ENCODE measurements at regions not wholly inside any gene's neighbourhood (a gene's known extent, or its start where the extent isn't known, plus 50 kb on each side); places are given as distances from the start of the nearest gene placed in this dataset.
A peak's percentile ranks its signal among the peaks of the same experiment; 100 is the strongest.

- Mint-ChIP-seq H3K4me3 (no peak overlapping the region), H3K27ac (no peak overlapping the region), H3K4me1 (peaks cover 11% of the 10 kb centered on the region), H3K9me3 (ENCODE audit: insufficient read depth) (peaks cover 4% of the 10 kb centered on the region), H3K27me3 (peaks cover 2% of the 10 kb centered on the region)
- ChIA-PET POLR2A (no interaction called here), CTCF (no interaction called here)
- no peaks in the 10 kb centered on the region for H3K79me2 ChIP-seq (ENCODE audit: control insufficient read depth, insufficient read depth, low read length)
- no peaks in the 10 kb centered on the region for H4K20me1 ChIP-seq (ENCODE audit: control insufficient read depth, insufficient read depth, low read length, poor library complexity, severe bottlenecking)
- no peak overlapping the region for H3K4me3 ChIP-seq (ENCODE audit: control extremely low read depth in 1 of 5, extremely low read depth in 1 of 5, insufficient read depth in 1 of 5, low read depth in 2 of 5, low read length in 4 of 5)
- TF ChIP-seq CTCF (IDR thresholded peaks at IDR 0.05), result no peak
- TF ChIP-seq EZH2 (IDR thresholded peaks at IDR 0.05; ENCODE audit: borderline replicate concordance, insufficient read depth, low read depth, low read length, poor library complexity, severe bottlenecking), result no peak
- WGBS (ENCODE audit: insufficient coverage), result no CpG with 5 or more reads among the region's 1 CpG
- DNase-seq (no peak), ATAC-seq (ENCODE audit: low read depth) (no peak)
- intact Hi-C loops (cut with micrococcal nuclease), result no loop called here
- H3K36me3 ChIP-seq (replicated peaks in 1 of 2; ENCODE audit: control extremely low read depth in 1 of 2, control insufficient read depth in 1 of 2, extremely low read depth in 1 of 2, insufficient read depth in 2 of 2, low read length in 1 of 2), result no peaks in the 10 kb centered on the region
- H2AFZ ChIP-seq (ENCODE audit: insufficient read depth, low read depth, low read length, poor library complexity, severe bottlenecking), result no peak overlapping the region
- H3K27me3 ChIP-seq (replicated peaks in 1 of 4; ENCODE audit: control extremely low read depth in 1 of 4, control insufficient read depth in 3 of 4, insufficient read depth in 4 of 4, low read length in 3 of 4), result no peaks in the 10 kb centered on the region
- no peak overlapping the region for H3K4me2 ChIP-seq (replicated peaks; ENCODE audit: low read depth, low read length, poor library complexity, severe bottlenecking)
- H3K9me3 ChIP-seq (ENCODE audit: control extremely low read depth in 1 of 3, control insufficient read depth in 2 of 3, insufficient read depth in 1 of 3, low read length in 2 of 3), result no peaks in the 10 kb centered on the region
- no peak overlapping the region for H3K27ac ChIP-seq (ENCODE audit: low read length in 2 of 2)
- H3K9ac ChIP-seq (ENCODE audit: low read length), result no peak overlapping the region
- H3K4me1 ChIP-seq (ENCODE audit: control insufficient read depth in 2 of 2, insufficient read depth in 2 of 2, low read length in 2 of 2), result peaks cover 0 to 7% of the 10 kb centered on the region in 2 donors
Measured at GRCh38 chr7:13034693-13035092, 347.3 kb downstream of the ARL4A start.

- Histone ChIP-seq H2AFZ (ENCODE audit: insufficient read depth, low read depth, low read length, poor library complexity, severe bottlenecking) (peak overlapping the region; percentile 48), H4K20me1 (ENCODE audit: control insufficient read depth, insufficient read depth, low read length, poor library complexity, severe bottlenecking) (no peaks in the 10 kb centered on the region), H3K9ac (ENCODE audit: low read length) (no peak overlapping the region), H3K27ac (ENCODE audit: low read length in 2 of 2) (no peak overlapping the region), H3K4me1 (ENCODE audit: control insufficient read depth in 2 of 2, insufficient read depth in 2 of 2, low read length in 2 of 2) (peaks cover 0 to 7% of the 10 kb centered on the region in 2 donors), H3K36me3 (replicated peaks in 1 of 2; ENCODE audit: control extremely low read depth in 1 of 2, control insufficient read depth in 1 of 2, extremely low read depth in 1 of 2, insufficient read depth in 2 of 2, low read length in 1 of 2) (no peaks in the 10 kb centered on the region), H3K79me2 (ENCODE audit: control insufficient read depth, insufficient read depth, low read length) (no peaks in the 10 kb centered on the region), H3K9me3 (ENCODE audit: control extremely low read depth in 1 of 3, control insufficient read depth in 2 of 3, insufficient read depth in 1 of 3, low read length in 2 of 3) (no peaks in the 10 kb centered on the region), H3K4me2 (replicated peaks; ENCODE audit: low read depth, low read length, poor library complexity, severe bottlenecking) (no peak overlapping the region), H3K4me3 (ENCODE audit: control extremely low read depth in 1 of 5, extremely low read depth in 1 of 5, insufficient read depth in 1 of 5, low read depth in 2 of 5, low read length in 4 of 5) (no peak overlapping the region), H3K27me3 (replicated peaks in 1 of 4; ENCODE audit: control extremely low read depth in 1 of 4, control insufficient read depth in 3 of 4, insufficient read depth in 4 of 4, low read length in 3 of 4) (no peaks in the 10 kb centered on the region)
- DNase-seq, result peak; percentile 7
- Mint-ChIP-seq H3K9me3 (ENCODE audit: insufficient read depth) (peaks cover 4% of the 10 kb centered on the region), H3K27ac (no peak overlapping the region), H3K4me3 (no peak overlapping the region), H3K4me1 (peaks cover 11% of the 10 kb centered on the region), H3K27me3 (peaks cover 6% of the 10 kb centered on the region)
- WGBS (ENCODE audit: insufficient coverage), result 90% methylated on average over 4 of the region's 4 CpGs
- TF ChIP-seq EZH2 (IDR thresholded peaks at IDR 0.05; ENCODE audit: borderline replicate concordance, insufficient read depth, low read depth, low read length, poor library complexity, severe bottlenecking), result no peak
- TF ChIP-seq CTCF (IDR thresholded peaks at IDR 0.05), result no peak
- ChIA-PET CTCF (interaction anchor here (1.0 kb wide), 1 partner anchor 9 kb away, joined by 3 read pairs; no protein-coding TSS in a partner anchor), POLR2A (no interaction called here)
- ATAC-seq (ENCODE audit: low read depth), result no peak
- intact Hi-C loops (cut with micrococcal nuclease), result no loop called here
Measured at GRCh38 chr7:13035233-13035632, 347.8 kb downstream of the ARL4A start.
